GM23338 (cell line): ENCODE measurements at regions not wholly inside any gene's neighbourhood (a gene's known extent, or its start where the extent isn't known, plus 50 kb on each side); places are given as distances from the start of the nearest gene placed in this dataset.
A peak's percentile ranks its signal among the peaks of the same experiment; 100 is the strongest.

Experiments used
- ATAC-seq: fragments of 200-7000 bp; cut with Tn5 transposase; 3 replicates; pipeline ENCODE4 v1.9.1; 2020
- DNase-seq: peaks from one replicate; pipeline ENCODE4 v3.0.0-alpha.2; 2015; ENCODE audit warnings: low spot score
- H2AFZ ChIP-seq: fragments of 200-600 bp; sonication (generic); 2 replicates; pipeline ENCODE4 v1.8.0; 2016; ENCODE audit warnings: antibody characterized with exemption, mild to moderate bottlenecking, moderate library complexity
- H3F3A ChIP-seq: fragments of 200-600 bp; sonication (generic); replicated peaks from 2 replicates; pipeline ENCODE4 v1.8.0; 2017; ENCODE audit warnings: antibody characterized with exemption, mixed run types, low read depth
- H3K27ac ChIP-seq: fragments of 200-600 bp; sonication (generic); 2 replicates; pipeline ENCODE4 v1.6.1; 2016; ENCODE audit warnings: low read depth
- H3K27me3 ChIP-seq: fragments of 200-600 bp; sonication (generic); 2 replicates; pipeline ENCODE4 v1.8.0; 2016; ENCODE audit warnings: mild to moderate bottlenecking, mixed run types, moderate library complexity; ENCODE audit not compliant: insufficient read depth
- H3K36me3 ChIP-seq: fragments of 200-600 bp; sonication (generic); 2 replicates; pipeline ENCODE4 v1.8.0; 2016; ENCODE audit warnings: mild to moderate bottlenecking; ENCODE audit not compliant: insufficient read depth
- H3K4me1 ChIP-seq: fragments of 200-600 bp; sonication (generic); 2 replicates; pipeline ENCODE4 v1.8.0; 2016; ENCODE audit warnings: mild to moderate bottlenecking, moderate library complexity; ENCODE audit not compliant: insufficient read depth
- H3K4me2 ChIP-seq: fragments of 200-600 bp; sonication (generic); 2 replicates; pipeline ENCODE4 v1.7.1; 2017; ENCODE audit warnings: mixed run types
- H3K4me3 ChIP-seq: fragments of 200-600 bp; sonication (generic); 2 replicates; pipeline ENCODE4 v1.6.1; 2016; ENCODE audit warnings: mixed run types
- H3K79me2 ChIP-seq: fragments of 200-600 bp; sonication (generic); replicated peaks from 2 replicates; pipeline ENCODE4 v1.8.0; 2017; ENCODE audit warnings: mild to moderate bottlenecking; ENCODE audit not compliant: insufficient read depth
- H3K9me2 ChIP-seq: fragments of 200-600 bp; sonication (generic); 2 replicates; pipeline ENCODE4 v1.8.0; 2017; ENCODE audit not compliant: insufficient read depth
- H4K20me1 ChIP-seq: fragments of 200-600 bp; sonication (generic); replicated peaks from 2 replicates; pipeline ENCODE4 v1.8.0; 2017; ENCODE audit warnings: mild to moderate bottlenecking; ENCODE audit not compliant: insufficient read depth
- H3K27ac Mint-ChIP-seq: 2 replicates; pipeline ENCODE4 v1.8.0; 2020; ENCODE audit warnings: inconsistent platforms, mild to moderate bottlenecking, moderate library complexity, mixed read lengths
- H3K27me3 Mint-ChIP-seq: 3 replicates; pipeline ENCODE4 v1.8.0; 2022; ENCODE audit warnings: low read depth, mild to moderate bottlenecking, moderate library complexity, mixed read lengths, inconsistent platforms; ENCODE audit not compliant: insufficient read depth, poor library complexity
- H3K36me3 Mint-ChIP-seq: 3 replicates; pipeline ENCODE4 v1.8.0; 2021; ENCODE audit warnings: low read depth, mild to moderate bottlenecking, inconsistent platforms, moderate library complexity, mixed read lengths
- H3K4me1 Mint-ChIP-seq: 3 replicates; pipeline ENCODE4 v1.8.0; 2020; ENCODE audit warnings: mild to moderate bottlenecking, inconsistent platforms, mixed read lengths
- H3K4me3 Mint-ChIP-seq: 3 replicates; pipeline ENCODE4 v1.8.0; 2021; ENCODE audit warnings: moderate library complexity, mild to moderate bottlenecking, inconsistent platforms, mixed read lengths
- H3K9me3 Mint-ChIP-seq: 3 replicates; pipeline ENCODE4 v1.8.0; 2020; ENCODE audit warnings: moderate library complexity, mild to moderate bottlenecking, inconsistent platforms, mixed read lengths
- CREB1 ChIP-seq: fragments of 250-450 bp; sonication (Bioruptor Pico); IDR thresholded peaks from 2 replicates; pipeline ENCODE4 v1.5.0; 2020; ENCODE audit warnings: low read depth, mild to moderate bottlenecking, moderate library complexity
- EZH2 ChIP-seq: fragments of 200-600 bp; sonication (generic); IDR thresholded peaks from one replicate; pipeline ENCODE4 v1.8.0; 2017; ENCODE audit warnings: antibody characterized with exemption, mild to moderate bottlenecking, low read depth; ENCODE audit not compliant: unreplicated experiment
- EZH2phosphoT487 ChIP-seq: fragments of 200-600 bp; sonication (generic); IDR thresholded peaks from one replicate; pipeline ENCODE4 v1.8.1; 2018; ENCODE audit warnings: antibody characterized with exemption; ENCODE audit not compliant: unreplicated experiment
- JUNB ChIP-seq: IDR thresholded peaks from one replicate; pipeline ENCODE4 v1.6.1; 2016; ENCODE audit warnings: antibody characterized with exemption; ENCODE audit not compliant: unreplicated experiment
- STAT1 ChIP-seq: IDR thresholded peaks from one replicate; pipeline ENCODE4 v1.6.1; 2016; ENCODE audit warnings: antibody characterized with exemption; ENCODE audit not compliant: unreplicated experiment
- ZNF331 ChIP-seq: fragments of 250-450 bp; sonication (Bioruptor Pico); IDR thresholded peaks from 2 replicates; pipeline ENCODE4 v1.5.0; 2020; ENCODE audit warnings: low read depth, mild to moderate bottlenecking, moderate library complexity
- TF ChIP-seq, protein P1 (sequence below): fragments of 250-450 bp; sonication (Bioruptor Pico); IDR thresholded peaks from 2 replicates; pipeline ENCODE4 v1.5.0; 2020; ENCODE audit warnings: mild to moderate bottlenecking, moderate library complexity
- TF ChIP-seq, protein P2 (sequence below): IDR thresholded peaks from one replicate; pipeline ENCODE4 v1.6.1; 2018; ENCODE audit warnings: antibody characterized with exemption; ENCODE audit not compliant: unreplicated experiment
- TF ChIP-seq, protein P3 (sequence below), 2 experiments: fragments of 200-600 bp in 1 of 2; sonication (generic) in 1 of 2; conservative IDR thresholded peaks; 2 replicates each; pipeline versions ENCODE4 v1.5.1 to v1.6.1; 2016 to 2017; ENCODE audit warnings: antibody characterized with exemption in 2 of 2, low read depth in 2 of 2, mild to moderate bottlenecking in 2 of 2, moderate library complexity in 1 of 2

DNA sequence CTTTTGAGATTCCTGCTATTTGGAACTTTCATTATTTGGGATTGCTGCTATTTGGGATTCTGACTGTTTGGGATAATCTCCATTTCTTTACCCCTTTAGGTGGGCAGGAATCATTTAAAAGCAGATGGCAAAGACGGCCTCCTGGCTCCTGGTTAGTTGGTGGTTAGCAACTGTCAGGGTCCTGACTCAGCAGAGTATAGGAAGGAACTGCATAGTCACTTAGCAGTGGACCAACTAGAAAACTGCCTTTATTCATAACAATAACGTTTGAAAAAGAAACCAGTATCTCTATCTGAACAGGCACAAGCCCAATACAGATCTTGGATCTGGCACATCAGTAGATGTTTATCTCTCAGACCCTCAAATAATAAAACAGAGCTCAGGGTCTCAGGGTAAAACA, 469.7 kb upstream of the FGF16 start (continued):
- TF ChIP-seq, protein P1, sequence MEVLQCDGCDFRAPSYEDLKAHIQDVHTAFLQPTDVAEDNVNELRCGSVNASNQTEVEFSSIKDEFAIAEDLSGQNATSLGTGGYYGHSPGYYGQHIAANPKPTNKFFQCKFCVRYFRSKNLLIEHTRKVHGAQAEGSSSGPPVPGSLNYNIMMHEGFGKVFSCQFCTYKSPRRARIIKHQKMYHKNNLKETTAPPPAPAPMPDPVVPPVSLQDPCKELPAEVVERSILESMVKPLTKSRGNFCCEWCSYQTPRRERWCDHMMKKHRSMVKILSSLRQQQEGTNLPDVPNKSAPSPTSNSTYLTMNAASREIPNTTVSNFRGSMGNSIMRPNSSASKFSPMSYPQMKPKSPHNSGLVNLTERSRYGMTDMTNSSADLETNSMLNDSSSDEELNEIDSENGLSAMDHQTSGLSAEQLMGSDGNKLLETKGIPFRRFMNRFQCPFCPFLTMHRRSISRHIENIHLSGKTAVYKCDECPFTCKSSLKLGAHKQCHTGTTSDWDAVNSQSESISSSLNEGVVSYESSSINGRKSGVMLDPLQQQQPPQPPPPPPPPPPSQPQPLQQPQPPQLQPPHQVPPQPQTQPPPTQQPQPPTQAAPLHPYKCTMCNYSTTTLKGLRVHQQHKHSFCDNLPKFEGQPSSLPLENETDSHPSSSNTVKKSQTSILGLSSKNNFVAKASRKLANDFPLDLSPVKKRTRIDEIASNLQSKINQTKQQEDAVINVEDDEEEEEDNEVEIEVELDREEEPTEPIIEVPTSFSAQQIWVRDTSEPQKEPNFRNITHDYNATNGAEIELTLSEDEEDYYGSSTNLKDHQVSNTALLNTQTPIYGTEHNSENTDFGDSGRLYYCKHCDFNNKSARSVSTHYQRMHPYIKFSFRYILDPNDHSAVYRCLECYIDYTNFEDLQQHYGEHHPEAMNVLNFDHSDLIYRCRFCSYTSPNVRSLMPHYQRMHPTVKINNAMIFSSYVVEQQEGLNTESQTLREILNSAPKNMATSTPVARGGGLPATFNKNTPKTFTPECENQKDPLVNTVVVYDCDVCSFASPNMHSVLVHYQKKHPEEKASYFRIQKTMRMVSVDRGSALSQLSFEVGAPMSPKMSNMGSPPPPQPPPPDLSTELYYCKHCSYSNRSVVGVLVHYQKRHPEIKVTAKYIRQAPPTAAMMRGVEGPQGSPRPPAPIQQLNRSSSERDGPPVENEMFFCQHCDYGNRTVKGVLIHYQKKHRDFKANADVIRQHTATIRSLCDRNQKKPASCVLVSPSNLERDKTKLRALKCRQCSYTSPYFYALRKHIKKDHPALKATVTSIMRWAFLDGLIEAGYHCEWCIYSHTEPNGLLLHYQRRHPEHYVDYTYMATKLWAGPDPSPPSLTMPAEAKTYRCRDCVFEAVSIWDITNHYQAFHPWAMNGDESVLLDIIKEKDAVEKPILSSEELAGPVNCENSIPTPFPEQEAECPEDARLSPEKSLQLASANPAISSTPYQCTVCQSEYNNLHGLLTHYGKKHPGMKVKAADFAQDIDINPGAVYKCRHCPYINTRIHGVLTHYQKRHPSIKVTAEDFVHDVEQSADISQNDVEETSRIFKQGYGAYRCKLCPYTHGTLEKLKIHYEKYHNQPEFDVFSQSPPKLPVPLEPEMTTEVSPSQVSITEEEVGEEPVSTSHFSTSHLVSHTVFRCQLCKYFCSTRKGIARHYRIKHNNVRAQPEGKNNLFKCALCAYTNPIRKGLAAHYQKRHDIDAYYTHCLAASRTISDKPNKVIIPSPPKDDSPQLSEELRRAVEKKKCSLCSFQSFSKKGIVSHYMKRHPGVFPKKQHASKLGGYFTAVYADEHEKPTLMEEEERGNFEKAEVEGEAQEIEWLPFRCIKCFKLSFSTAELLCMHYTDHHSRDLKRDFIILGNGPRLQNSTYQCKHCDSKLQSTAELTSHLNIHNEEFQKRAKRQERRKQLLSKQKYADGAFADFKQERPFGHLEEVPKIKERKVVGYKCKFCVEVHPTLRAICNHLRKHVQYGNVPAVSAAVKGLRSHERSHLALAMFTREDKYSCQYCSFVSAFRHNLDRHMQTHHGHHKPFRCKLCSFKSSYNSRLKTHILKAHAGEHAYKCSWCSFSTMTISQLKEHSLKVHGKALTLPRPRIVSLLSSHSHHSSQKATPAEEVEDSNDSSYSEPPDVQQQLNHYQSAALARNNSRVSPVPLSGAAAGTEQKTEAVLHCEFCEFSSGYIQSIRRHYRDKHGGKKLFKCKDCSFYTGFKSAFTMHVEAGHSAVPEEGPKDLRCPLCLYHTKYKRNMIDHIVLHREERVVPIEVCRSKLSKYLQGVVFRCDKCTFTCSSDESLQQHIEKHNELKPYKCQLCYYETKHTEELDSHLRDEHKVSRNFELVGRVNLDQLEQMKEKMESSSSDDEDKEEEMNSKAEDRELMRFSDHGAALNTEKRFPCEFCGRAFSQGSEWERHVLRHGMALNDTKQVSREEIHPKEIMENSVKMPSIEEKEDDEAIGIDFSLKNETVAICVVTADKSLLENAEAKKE (CRISPR knock-in tag): no peak
- no peak for TF ChIP-seq EZH2
- TF ChIP-seq CREB1 (CRISPR knock-in tag): no peak
- TF ChIP-seq, protein P2, sequence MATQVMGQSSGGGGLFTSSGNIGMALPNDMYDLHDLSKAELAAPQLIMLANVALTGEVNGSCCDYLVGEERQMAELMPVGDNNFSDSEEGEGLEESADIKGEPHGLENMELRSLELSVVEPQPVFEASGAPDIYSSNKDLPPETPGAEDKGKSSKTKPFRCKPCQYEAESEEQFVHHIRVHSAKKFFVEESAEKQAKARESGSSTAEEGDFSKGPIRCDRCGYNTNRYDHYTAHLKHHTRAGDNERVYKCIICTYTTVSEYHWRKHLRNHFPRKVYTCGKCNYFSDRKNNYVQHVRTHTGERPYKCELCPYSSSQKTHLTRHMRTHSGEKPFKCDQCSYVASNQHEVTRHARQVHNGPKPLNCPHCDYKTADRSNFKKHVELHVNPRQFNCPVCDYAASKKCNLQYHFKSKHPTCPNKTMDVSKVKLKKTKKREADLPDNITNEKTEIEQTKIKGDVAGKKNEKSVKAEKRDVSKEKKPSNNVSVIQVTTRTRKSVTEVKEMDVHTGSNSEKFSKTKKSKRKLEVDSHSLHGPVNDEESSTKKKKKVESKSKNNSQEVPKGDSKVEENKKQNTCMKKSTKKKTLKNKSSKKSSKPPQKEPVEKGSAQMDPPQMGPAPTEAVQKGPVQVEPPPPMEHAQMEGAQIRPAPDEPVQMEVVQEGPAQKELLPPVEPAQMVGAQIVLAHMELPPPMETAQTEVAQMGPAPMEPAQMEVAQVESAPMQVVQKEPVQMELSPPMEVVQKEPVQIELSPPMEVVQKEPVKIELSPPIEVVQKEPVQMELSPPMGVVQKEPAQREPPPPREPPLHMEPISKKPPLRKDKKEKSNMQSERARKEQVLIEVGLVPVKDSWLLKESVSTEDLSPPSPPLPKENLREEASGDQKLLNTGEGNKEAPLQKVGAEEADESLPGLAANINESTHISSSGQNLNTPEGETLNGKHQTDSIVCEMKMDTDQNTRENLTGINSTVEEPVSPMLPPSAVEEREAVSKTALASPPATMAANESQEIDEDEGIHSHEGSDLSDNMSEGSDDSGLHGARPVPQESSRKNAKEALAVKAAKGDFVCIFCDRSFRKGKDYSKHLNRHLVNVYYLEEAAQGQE: no peak

DNA sequence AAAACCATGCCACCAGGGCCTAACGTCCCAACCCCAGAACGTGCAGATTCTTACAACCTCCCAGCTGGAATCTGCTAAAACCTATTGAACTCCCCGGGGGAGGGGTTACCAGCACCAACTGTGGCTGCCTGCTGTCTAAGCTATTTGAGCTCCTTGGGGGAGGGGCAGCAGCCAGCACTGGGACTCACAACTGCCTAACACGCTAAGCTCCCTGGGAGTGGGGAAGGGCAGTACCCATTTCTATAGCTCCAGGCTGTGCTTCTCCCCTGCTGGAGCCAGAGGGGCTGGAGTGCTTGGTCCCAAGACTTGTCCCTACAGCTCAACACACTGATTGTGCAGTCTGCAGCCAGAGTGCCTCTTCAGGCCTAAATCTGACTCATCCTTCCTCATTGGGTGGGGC, 459.8 kb upstream of the FGF16 start:
- no peaks in the 10 kb centered on the region for H3K4me1 ChIP-seq
- peaks cover 3% of the 10 kb centered on the region; the same call in 1 of the 3 replicates for H3K4me1 Mint-ChIP-seq
- H3K4me3 Mint-ChIP-seq: no peak overlapping the region
- ATAC-seq (no peak), DNase-seq (peak; percentile 11)
- H3K79me2 ChIP-seq: no peaks in the 10 kb centered on the region
- no peaks in the 10 kb centered on the region for H3F3A ChIP-seq
- H3K27me3 Mint-ChIP-seq: peaks cover 4% of the 10 kb centered on the region
- H3K36me3 ChIP-seq: no peaks in the 10 kb centered on the region
- H3K9me2 ChIP-seq: no peaks in the 10 kb centered on the region
- H3K27me3 ChIP-seq: no peaks in the 10 kb centered on the region
- H2AFZ ChIP-seq: no peak overlapping the region
- H3K36me3 Mint-ChIP-seq: peaks cover 11% of the 10 kb centered on the region; the same call in 2 of the 3 replicates
- H3K27ac Mint-ChIP-seq: no peak overlapping the region
- peaks cover 30% of the 10 kb centered on the region for H3K9me3 Mint-ChIP-seq
- H3K4me3 ChIP-seq: no peak overlapping the region
- no peak overlapping the region for H3K4me2 ChIP-seq
- H4K20me1 ChIP-seq: no peaks in the 10 kb centered on the region
- H3K27ac ChIP-seq: no peak overlapping the region
- TF ChIP-seq STAT1: no peak
- no peak for TF ChIP-seq ZNF331 (CRISPR knock-in tag)
- TF ChIP-seq EZH2phosphoT487: no peak
- no peak for TF ChIP-seq JUNB
- TF ChIP-seq, protein P3, sequence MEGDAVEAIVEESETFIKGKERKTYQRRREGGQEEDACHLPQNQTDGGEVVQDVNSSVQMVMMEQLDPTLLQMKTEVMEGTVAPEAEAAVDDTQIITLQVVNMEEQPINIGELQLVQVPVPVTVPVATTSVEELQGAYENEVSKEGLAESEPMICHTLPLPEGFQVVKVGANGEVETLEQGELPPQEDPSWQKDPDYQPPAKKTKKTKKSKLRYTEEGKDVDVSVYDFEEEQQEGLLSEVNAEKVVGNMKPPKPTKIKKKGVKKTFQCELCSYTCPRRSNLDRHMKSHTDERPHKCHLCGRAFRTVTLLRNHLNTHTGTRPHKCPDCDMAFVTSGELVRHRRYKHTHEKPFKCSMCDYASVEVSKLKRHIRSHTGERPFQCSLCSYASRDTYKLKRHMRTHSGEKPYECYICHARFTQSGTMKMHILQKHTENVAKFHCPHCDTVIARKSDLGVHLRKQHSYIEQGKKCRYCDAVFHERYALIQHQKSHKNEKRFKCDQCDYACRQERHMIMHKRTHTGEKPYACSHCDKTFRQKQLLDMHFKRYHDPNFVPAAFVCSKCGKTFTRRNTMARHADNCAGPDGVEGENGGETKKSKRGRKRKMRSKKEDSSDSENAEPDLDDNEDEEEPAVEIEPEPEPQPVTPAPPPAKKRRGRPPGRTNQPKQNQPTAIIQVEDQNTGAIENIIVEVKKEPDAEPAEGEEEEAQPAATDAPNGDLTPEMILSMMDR (conservative IDR thresholded peaks at IDR 0.05; ENCODE audit: low read depth in 2 of 2): no peak
